ENCODE measurements at regions not wholly inside any gene's neighbourhood (a gene's known extent, or its start where the extent isn't known, plus 50 kb on each side); places are given as distances from the start of the nearest gene placed in this dataset.

DNA sequence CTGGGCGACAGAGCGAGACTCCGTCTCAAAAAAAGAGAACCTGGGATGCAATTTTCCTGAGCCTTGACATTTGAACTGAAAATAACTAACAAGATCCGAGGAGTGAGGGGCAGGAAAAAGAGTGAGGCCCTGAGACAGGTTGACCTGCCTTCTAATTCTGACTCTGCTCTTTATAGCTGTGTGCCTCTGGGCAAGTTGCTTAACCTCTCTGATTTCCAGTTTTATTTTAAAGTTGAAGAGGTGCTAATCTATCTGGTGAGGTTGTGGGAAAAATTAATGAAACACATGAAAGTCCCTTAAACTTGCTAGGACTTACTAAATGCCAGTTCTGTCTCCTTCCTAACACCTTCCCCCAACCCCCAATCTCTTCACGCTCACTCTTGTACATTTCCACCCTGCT lies 108.4 kb upstream of the MGAT5 start:
- TF ChIP-seq, protein P1, sequence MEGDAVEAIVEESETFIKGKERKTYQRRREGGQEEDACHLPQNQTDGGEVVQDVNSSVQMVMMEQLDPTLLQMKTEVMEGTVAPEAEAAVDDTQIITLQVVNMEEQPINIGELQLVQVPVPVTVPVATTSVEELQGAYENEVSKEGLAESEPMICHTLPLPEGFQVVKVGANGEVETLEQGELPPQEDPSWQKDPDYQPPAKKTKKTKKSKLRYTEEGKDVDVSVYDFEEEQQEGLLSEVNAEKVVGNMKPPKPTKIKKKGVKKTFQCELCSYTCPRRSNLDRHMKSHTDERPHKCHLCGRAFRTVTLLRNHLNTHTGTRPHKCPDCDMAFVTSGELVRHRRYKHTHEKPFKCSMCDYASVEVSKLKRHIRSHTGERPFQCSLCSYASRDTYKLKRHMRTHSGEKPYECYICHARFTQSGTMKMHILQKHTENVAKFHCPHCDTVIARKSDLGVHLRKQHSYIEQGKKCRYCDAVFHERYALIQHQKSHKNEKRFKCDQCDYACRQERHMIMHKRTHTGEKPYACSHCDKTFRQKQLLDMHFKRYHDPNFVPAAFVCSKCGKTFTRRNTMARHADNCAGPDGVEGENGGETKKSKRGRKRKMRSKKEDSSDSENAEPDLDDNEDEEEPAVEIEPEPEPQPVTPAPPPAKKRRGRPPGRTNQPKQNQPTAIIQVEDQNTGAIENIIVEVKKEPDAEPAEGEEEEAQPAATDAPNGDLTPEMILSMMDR (IDR thresholded peaks at IDR 0.05): no peak
- no peak for TF ChIP-seq POLR2A (IDR thresholded peaks at IDR 0.05)
